Caki2 (cell line): ENCODE measurements at regions not wholly inside any gene's neighbourhood (a gene's known extent, or its start where the extent isn't known, plus 50 kb on each side); places are given as distances from the start of the nearest gene placed in this dataset.

Experiments
- DNase-seq: peaks from one replicate; pipeline ENCODE4 v3.0.0-alpha.2; 2015; ENCODE audit warnings: low read depth
- in situ Hi-C: cut with HindIII; loops from 2 replicates; pipeline ENCODE4 v1.10.0; 2016; ENCODE audit warnings: low sequenced_read_pairs, low pct_unique_long_range_greater_than_20kb, mixed read lengths

- DNase-seq: no peak
- in situ Hi-C loops: no loop called here
These were observed 99.0 kb downstream of the CNTN3 start for GRCh38 chr3:74515451-74515850.

DNA sequence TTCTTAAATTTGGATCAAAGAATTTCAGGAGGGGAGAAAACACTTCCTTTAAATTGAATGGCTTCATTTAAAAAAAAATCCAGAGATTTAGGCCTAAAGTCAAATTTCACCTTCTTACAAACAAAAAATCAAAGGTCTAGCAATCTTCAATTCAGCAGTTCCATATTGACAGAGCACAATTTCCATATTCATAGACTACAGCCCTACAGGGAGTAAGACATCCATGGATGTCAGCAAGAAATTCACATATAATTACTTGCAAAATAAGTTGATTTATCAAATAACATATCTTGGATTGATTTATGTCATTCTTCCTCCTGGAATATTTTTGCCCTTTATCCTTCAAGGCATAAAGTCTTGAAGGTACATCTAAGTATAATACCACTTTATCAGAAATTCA, 103.4 kb downstream of the CNTN3 start:
- DNase-seq: no peak

GRCh38 chr3:74510261-74510818, 104.1 kb downstream of the CNTN3 start:
- DNase-seq: no peak
- in situ Hi-C loops: no loop called here

More for the DNA sequence above, 103.4 kb downstream of the CNTN3 start:
- in situ Hi-C loops: no loop called here

DNA sequence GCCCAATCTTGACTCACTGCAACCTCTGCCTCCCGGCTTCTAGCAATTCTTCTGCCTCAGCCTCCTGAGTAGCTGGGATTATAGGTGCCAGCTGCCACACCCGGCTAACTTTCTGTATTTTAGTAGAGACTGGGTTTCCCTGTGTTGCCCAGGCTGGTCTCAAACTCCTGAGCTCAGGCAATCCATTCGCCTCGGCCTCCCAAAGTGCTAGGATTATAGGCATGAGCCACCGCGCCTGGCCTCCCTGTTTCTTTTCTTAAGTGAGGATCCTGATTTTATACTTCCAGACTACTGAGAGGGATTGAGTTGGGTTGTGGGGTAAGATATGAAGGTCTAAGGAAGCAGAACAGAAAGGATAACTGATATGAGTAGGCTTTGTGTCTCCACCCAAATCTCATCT, 106.8 kb downstream of the CNTN3 start:
- in situ Hi-C loops: no loop called here
- DNase-seq: no peak

GRCh38 chr3:74506246-74506645, 108.2 kb downstream of the CNTN3 start:
- no peak for DNase-seq
- in situ Hi-C loops: no loop called here

- no peak for DNase-seq
These were observed 113.5 kb downstream of the CNTN3 start for GRCh38 chr3:74501007-74501406.

GRCh38 chr3:74500257-74500656, 114.2 kb downstream of the CNTN3 start:
- in situ Hi-C loops: no loop called here
- DNase-seq: no peak

More at GRCh38 chr3:74501007-74501406, 113.5 kb downstream of the CNTN3 start:
- in situ Hi-C loops: no loop called here

GRCh38 chr3:74491874-74492273, 122.6 kb downstream of the CNTN3 start:
- no peak for DNase-seq
- in situ Hi-C loops: no loop called here

- in situ Hi-C loops: no loop called here
- DNase-seq: no peak
These were observed 125.2 kb downstream of the CNTN3 start for GRCh38 chr3:74489050-74489792.

- no peak for DNase-seq
- in situ Hi-C loops: no loop called here
These were observed 134.5 kb downstream of the CNTN3 start for GRCh38 chr3:74479915-74480314.

- in situ Hi-C loops: no loop called here
- no peak for DNase-seq
These were observed 144.1 kb downstream of the CNTN3 start for GRCh38 chr3:74470313-74470712.

- in situ Hi-C loops: no loop called here
- DNase-seq: no peak
These were observed 144.7 kb downstream of the CNTN3 start for GRCh38 chr3:74469713-74470112.

GRCh38 chr3:74469151-74469550, 145.3 kb downstream of the CNTN3 start:
- in situ Hi-C loops: no loop called here
- no peak for DNase-seq

DNA sequence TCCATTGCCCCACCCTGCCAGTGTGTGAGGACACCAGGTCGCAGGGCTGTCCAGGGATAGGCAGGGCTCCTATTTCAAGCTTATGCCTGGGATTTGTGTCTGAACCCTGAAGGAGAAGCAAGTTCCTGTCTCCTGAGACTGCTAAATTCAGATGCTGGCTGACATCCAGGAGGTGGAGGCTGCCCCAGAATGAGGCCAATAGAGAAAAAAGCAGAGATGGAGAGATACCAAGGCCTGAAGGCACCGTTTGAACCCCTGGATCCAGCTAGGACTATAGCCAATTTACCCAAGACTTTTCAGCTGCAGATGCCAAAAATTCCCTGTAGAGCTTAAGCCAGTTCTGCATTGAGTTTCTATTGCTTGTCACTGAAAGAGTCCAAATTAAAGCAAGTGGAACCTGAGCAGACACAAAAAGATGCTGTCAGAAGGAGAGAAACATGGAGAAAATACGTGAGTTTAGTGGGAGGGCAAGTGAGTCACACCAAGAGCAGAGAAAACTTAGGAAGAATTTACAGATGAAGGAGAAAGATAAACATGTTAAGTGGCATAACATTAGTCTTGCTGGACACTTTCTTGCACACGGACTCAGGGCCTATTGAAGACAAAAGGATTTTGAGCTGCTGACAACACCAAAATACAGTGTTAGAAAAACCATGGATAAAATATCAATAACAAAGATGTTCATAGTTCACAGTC, 148.6 kb downstream of the CNTN3 start:
- no peak for DNase-seq
- in situ Hi-C loops: no loop called here

- in situ Hi-C loops: no loop called here
- no peak for DNase-seq
These were observed 150.9 kb downstream of the CNTN3 start for GRCh38 chr3:74463515-74463914.

- DNase-seq: no peak
- in situ Hi-C loops: no loop called here
These were observed 158.3 kb downstream of the CNTN3 start for GRCh38 chr3:74456166-74456565.

DNA sequence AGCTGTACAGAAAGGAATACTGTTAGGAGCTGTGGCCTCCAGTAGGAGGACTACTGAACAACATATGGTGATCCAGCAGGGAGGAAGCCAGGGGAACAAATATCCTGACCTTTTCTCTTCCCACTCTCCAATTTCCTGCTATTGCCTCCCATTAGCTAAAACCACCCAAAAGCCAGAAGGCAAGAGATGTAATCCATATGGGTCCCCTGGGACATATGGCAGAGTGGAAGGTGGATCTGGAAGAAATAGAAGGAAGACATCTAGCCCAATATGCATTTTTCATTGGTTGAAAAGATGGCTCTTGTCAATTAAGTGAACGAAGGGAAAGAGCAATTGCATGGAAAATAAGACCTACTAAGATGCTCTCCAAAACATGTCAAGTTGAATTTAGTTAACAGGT, 167.2 kb downstream of the CNTN3 start:
- in situ Hi-C loops: no loop called here
- no peak for DNase-seq

- no peak for DNase-seq
- in situ Hi-C loops: no loop called here
These were observed 168.9 kb downstream of the CNTN3 start for GRCh38 chr3:74445541-74445940.

DNA sequence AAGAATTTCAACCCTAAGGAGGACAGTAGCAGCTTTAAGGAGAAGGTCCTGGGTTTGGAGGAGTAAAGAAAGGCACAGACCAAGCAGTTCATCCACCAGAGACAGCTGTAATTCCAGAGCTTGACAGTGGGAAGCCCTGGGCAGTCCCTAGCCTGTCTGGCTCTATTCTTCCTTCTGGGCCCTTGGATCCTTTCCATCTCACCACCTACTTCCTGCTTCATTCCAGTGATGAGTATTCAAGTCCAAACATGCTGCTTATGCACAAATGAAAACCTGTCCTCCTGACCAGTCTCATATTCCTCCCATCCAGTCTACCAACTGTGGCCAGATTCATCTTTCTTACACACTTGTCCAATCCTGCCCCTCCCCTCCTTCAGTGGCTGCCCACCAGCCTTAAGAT, 171.4 kb downstream of the CNTN3 start:
- in situ Hi-C loops: no loop called here
- DNase-seq: no peak

GRCh38 chr3:74442683-74443082, 171.8 kb downstream of the CNTN3 start:
- in situ Hi-C loops: no loop called here
- no peak for DNase-seq
